ENCODE measurements at regions not wholly inside any gene's neighbourhood (a gene's known extent, or its start where the extent isn't known, plus 50 kb on each side); places are given as distances from the start of the nearest gene placed in this dataset.

- H3K4me1 ChIP-seq (ENCODE audit: control insufficient read depth, insufficient read depth, low read length) = no peaks in the 10 kb centered on the region
- DNase-seq (ENCODE audit: low read depth, low spot score) = no peak
- 0% methylated on average over 1 of the region's 1 CpG for WGBS (ENCODE audit: insufficient coverage, insufficient replicate concordance, low lambda C conversion rate, missing lambda C conversion rate)
- no TSS peak for BruUV-seq (replicated peaks)
- no peaks in the 10 kb centered on the region for H3K9me3 ChIP-seq (replicated peaks; ENCODE audit: control insufficient read depth, insufficient read depth, low read length)
- no peaks in the 10 kb centered on the region; a peak in 1 of 4 replicates for H3K27me3 ChIP-seq (replicated peaks in 1 of 2; ENCODE audit: control insufficient read depth in 2 of 2, insufficient read depth in 2 of 2, low read length in 1 of 2)
- ChIA-PET CTCF (interaction anchor here (0.9 kb wide), 1 partner anchor 12 kb away, joined by 3 read pairs; no protein-coding TSS in a partner anchor), RAD21 (ENCODE audit: unreplicated experiment) (no interaction called here), SMC1A (ENCODE audit: uncharacterized antibody, unreplicated experiment) (no interaction called here), POLR2A (no interaction called here)
- no peak for ATAC-seq
- FAIRE-seq = no peak
- intact Hi-C loops (cut with micrococcal nuclease; ENCODE audit: unreplicated experiment) = no loop called here
- H3K36me3 ChIP-seq (ENCODE audit: control insufficient read depth in 2 of 2, insufficient read depth in 2 of 2, low read length in 1 of 2) = no peaks in the 10 kb centered on the region
- no peak overlapping the region for H2AFZ ChIP-seq (ENCODE audit: control insufficient read depth, low read depth, low read length)
- no peak overlapping the region for H3K9ac ChIP-seq (ENCODE audit: control insufficient read depth, insufficient read depth, low read length)
- in situ Hi-C loops (cut with MboI) = no loop called here
- no peak overlapping the region for H3K27ac ChIP-seq (ENCODE audit: control insufficient read depth, insufficient read depth)
- TF ChIP-seq, protein P1, sequence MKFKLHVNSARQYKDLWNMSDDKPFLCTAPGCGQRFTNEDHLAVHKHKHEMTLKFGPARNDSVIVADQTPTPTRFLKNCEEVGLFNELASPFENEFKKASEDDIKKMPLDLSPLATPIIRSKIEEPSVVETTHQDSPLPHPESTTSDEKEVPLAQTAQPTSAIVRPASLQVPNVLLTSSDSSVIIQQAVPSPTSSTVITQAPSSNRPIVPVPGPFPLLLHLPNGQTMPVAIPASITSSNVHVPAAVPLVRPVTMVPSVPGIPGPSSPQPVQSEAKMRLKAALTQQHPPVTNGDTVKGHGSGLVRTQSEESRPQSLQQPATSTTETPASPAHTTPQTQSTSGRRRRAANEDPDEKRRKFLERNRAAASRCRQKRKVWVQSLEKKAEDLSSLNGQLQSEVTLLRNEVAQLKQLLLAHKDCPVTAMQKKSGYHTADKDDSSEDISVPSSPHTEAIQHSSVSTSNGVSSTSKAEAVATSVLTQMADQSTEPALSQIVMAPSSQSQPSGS (IDR thresholded peaks at IDR 0.05; ENCODE audit: low read length) = no peak
- TF ChIP-seq NFYB (IDR thresholded peaks at IDR 0.05; ENCODE audit: insufficient read depth, low read depth, low read length) (no peak), ATF3 (IDR thresholded peaks at IDR 0.05; ENCODE audit: borderline replicate concordance, extremely low read depth, low read depth, low read length) (no peak), ZNF24 (IDR thresholded peaks at IDR 0.05) (no peak), SREBF1 (IDR thresholded peaks at IDR 0.05; ENCODE audit: low read length) (no peak)
- TF ChIP-seq, protein P2, sequence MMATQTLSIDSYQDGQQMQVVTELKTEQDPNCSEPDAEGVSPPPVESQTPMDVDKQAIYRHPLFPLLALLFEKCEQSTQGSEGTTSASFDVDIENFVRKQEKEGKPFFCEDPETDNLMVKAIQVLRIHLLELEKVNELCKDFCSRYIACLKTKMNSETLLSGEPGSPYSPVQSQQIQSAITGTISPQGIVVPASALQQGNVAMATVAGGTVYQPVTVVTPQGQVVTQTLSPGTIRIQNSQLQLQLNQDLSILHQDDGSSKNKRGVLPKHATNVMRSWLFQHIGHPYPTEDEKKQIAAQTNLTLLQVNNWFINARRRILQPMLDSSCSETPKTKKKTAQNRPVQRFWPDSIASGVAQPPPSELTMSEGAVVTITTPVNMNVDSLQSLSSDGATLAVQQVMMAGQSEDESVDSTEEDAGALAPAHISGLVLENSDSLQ (IDR thresholded peaks at IDR 0.05) = no peak
- H3K79me2 ChIP-seq (ENCODE audit: control insufficient read depth, insufficient read depth, low read length) = no peaks in the 10 kb centered on the region
- no peak overlapping the region for H3K4me2 ChIP-seq (ENCODE audit: control insufficient read depth, insufficient read depth)
- H4K20me1 ChIP-seq (ENCODE audit: control insufficient read depth, insufficient read depth) = no peaks in the 10 kb centered on the region
- no peak overlapping the region for H3K4me3 ChIP-seq
Observed at GRCh38 chr4:178205826-178206225, 763.6 kb upstream of the AGA start.

Data from GM12878 (cell line).